NCI-H2029 treated with DMSO at 0.1 percent for 48 hours (cell line): ENCODE measurements at regions not wholly inside any gene's neighbourhood (a gene's known extent, or its start where the extent isn't known, plus 50 kb on each side); places are given as distances from the start of the nearest gene placed in this dataset.
A peak's percentile ranks its signal among the peaks of the same experiment; 100 is the strongest.
"Not testable (repeated sequence)": the region's sequence is repeated elsewhere in the genome, so short reads cannot be mapped to it uniquely, and the experiment has no call there.

ENCODE experiments used
- DNase-seq: peaks from one replicate; lab custom pipeline; 2025; lab: John Stamatoyannopoulos, UW

- not testable (repeated sequence) for DNase-seq
Measured at GRCh38 chr18:40132438-40132837, 1822.6 kb upstream of the PIK3C3 start.

- no peak for DNase-seq
Measured at GRCh38 chr18:40124107-40124506, 1830.9 kb upstream of the PIK3C3 start.

GRCh38 chr18:40120796-40121391 lies 1834.1 kb upstream of the PIK3C3 start:
- no peak for DNase-seq

GRCh38 chr18:40120356-40120755 lies 1834.7 kb upstream of the PIK3C3 start:
- no peak for DNase-seq

- DNase-seq = not testable (repeated sequence)
Measured at GRCh38 chr18:40119581-40119980, 1835.5 kb upstream of the PIK3C3 start.

- DNase-seq = no peak
Measured at GRCh38 chr18:40110455-40110854, 1844.6 kb upstream of the PIK3C3 start.

- DNase-seq = peak; percentile 46
Measured at GRCh38 chr18:40109252-40110049, 1845.6 kb upstream of the PIK3C3 start.

GRCh38 chr18:40108596-40108995 lies 1846.4 kb upstream of the PIK3C3 start:
- peak; percentile 42 for DNase-seq

- DNase-seq = no peak
Measured at GRCh38 chr18:40102903-40103302, 1852.1 kb upstream of the PIK3C3 start.

GRCh38 chr18:40099641-40100040 lies 1855.4 kb upstream of the PIK3C3 start:
- DNase-seq = no peak

- no peak for DNase-seq
Measured at GRCh38 chr18:40096675-40097074, 1858.4 kb upstream of the PIK3C3 start.

GRCh38 chr18:40094441-40094840 lies 1860.6 kb upstream of the PIK3C3 start:
- DNase-seq = no peak

GRCh38 chr18:40088130-40088529 lies 1866.9 kb upstream of the PIK3C3 start:
- DNase-seq = no peak

- no peak for DNase-seq
Measured at GRCh38 chr18:40079786-40080185, 1875.2 kb upstream of the PIK3C3 start.

GRCh38 chr18:40075616-40076015 lies 1879.4 kb upstream of the PIK3C3 start:
- no peak for DNase-seq

GRCh38 chr18:40072761-40073160 lies 1882.3 kb upstream of the PIK3C3 start:
- DNase-seq = no peak

GRCh38 chr18:40066368-40066767 lies 1888.7 kb upstream of the PIK3C3 start:
- DNase-seq = no peak

GRCh38 chr18:40063488-40063887 lies 1891.5 kb upstream of the PIK3C3 start:
- DNase-seq = no peak

GRCh38 chr18:40061086-40061485 lies 1893.9 kb upstream of the PIK3C3 start:
- no peak for DNase-seq

GRCh38 chr18:40060562-40060961 lies 1894.5 kb upstream of the PIK3C3 start:
- DNase-seq = no peak

GRCh38 chr18:40058811-40059570 lies 1896.0 kb upstream of the PIK3C3 start:
- DNase-seq = no peak

GRCh38 chr18:40056079-40056692 lies 1898.8 kb upstream of the PIK3C3 start:
- peak; percentile 12 for DNase-seq
